ENCODE measurements at regions not wholly inside any gene's neighbourhood (a gene's known extent, or its start where the extent isn't known, plus 50 kb on each side); places are given as distances from the start of the nearest gene placed in this dataset.

DNA sequence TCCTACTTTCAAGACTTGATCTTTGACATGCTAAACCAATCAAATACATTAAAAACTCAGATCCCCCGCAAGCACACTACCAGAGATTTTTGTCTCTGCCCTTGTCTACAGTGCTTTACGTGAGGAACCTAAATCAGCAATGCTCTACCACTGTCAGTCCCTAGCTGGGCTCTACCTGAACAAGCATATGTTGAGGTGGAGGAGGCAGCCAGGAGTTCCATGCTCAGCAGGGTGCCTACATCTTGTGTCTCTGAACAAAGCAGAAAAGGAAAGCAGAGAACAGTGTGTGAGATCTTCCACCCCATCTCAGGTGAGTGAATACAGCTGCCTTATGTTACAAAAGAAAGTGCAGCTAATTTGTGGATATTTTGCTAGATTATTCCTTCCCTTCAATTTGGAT is 255.0 kb downstream of the NDUFS4 start:
- H3K4me3 ChIP-seq (ENCODE audit: low read depth, low read length, poor library complexity, severe bottlenecking): no peak overlapping the region
- H3K36me3 ChIP-seq (ENCODE audit: insufficient read depth, low read length, poor library complexity, severe bottlenecking): no peaks in the 10 kb centered on the region
- CTCF ChIA-PET: no interaction called here
- H3K9me3 ChIP-seq (ENCODE audit: low read depth, low read length, poor library complexity, severe bottlenecking): no peaks in the 10 kb centered on the region
- no peaks in the 10 kb centered on the region for H3K4me1 ChIP-seq (ENCODE audit: insufficient read depth, low read length, poor library complexity, severe bottlenecking)
- BruUV-seq (replicated peaks): no TSS peak
- DNase-seq (ENCODE audit: low spot score): no peak
- POLR2A ChIA-PET (ENCODE audit: low non-redundant PET): no interaction called here
- no peak overlapping the region for H3K27ac ChIP-seq (ENCODE audit: low read depth, low read length, poor library complexity, severe bottlenecking)
- intact Hi-C loops (cut with micrococcal nuclease; ENCODE audit: unreplicated experiment): no loop called here
- TF ChIP-seq EZH2 (IDR thresholded peaks at IDR 0.05; ENCODE audit: borderline replicate concordance, low read depth, low read length, poor library complexity, severe bottlenecking): no peak
- TF ChIP-seq, protein P1, sequence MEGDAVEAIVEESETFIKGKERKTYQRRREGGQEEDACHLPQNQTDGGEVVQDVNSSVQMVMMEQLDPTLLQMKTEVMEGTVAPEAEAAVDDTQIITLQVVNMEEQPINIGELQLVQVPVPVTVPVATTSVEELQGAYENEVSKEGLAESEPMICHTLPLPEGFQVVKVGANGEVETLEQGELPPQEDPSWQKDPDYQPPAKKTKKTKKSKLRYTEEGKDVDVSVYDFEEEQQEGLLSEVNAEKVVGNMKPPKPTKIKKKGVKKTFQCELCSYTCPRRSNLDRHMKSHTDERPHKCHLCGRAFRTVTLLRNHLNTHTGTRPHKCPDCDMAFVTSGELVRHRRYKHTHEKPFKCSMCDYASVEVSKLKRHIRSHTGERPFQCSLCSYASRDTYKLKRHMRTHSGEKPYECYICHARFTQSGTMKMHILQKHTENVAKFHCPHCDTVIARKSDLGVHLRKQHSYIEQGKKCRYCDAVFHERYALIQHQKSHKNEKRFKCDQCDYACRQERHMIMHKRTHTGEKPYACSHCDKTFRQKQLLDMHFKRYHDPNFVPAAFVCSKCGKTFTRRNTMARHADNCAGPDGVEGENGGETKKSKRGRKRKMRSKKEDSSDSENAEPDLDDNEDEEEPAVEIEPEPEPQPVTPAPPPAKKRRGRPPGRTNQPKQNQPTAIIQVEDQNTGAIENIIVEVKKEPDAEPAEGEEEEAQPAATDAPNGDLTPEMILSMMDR (conservative IDR thresholded peaks at IDR 0.05; ENCODE audit: low read depth, low read length): no peak
- no peaks in the 10 kb centered on the region for H3K27me3 ChIP-seq (replicated peaks; ENCODE audit: insufficient read depth, low read depth, low read length, poor library complexity)

GRCh38 chr5:53817183-53817582 is 256.7 kb downstream of the NDUFS4 start:
- Histone ChIP-seq H3K27ac (ENCODE audit: low read depth, low read length, poor library complexity, severe bottlenecking) (no peak overlapping the region), H3K4me3 (ENCODE audit: low read depth, low read length, poor library complexity, severe bottlenecking) (no peak overlapping the region), H3K9me3 (ENCODE audit: low read depth, low read length, poor library complexity, severe bottlenecking) (no peaks in the 10 kb centered on the region), H3K4me1 (ENCODE audit: insufficient read depth, low read length, poor library complexity, severe bottlenecking) (no peaks in the 10 kb centered on the region), H3K36me3 (ENCODE audit: insufficient read depth, low read length, poor library complexity, severe bottlenecking) (no peaks in the 10 kb centered on the region), H3K27me3 (replicated peaks; ENCODE audit: insufficient read depth, low read depth, low read length, poor library complexity) (no peaks in the 10 kb centered on the region)
- no peak for DNase-seq (ENCODE audit: low spot score)
- POLR2A ChIA-PET (ENCODE audit: low non-redundant PET): no interaction called here
- CTCF ChIA-PET: no interaction called here
- TF ChIP-seq, protein P1 (conservative IDR thresholded peaks at IDR 0.05; ENCODE audit: low read depth, low read length): no peak
- TF ChIP-seq EZH2 (IDR thresholded peaks at IDR 0.05; ENCODE audit: borderline replicate concordance, low read depth, low read length, poor library complexity, severe bottlenecking): no peak
- BruUV-seq (replicated peaks): no TSS peak
- intact Hi-C loops (cut with micrococcal nuclease; ENCODE audit: unreplicated experiment): no loop called here

DNA sequence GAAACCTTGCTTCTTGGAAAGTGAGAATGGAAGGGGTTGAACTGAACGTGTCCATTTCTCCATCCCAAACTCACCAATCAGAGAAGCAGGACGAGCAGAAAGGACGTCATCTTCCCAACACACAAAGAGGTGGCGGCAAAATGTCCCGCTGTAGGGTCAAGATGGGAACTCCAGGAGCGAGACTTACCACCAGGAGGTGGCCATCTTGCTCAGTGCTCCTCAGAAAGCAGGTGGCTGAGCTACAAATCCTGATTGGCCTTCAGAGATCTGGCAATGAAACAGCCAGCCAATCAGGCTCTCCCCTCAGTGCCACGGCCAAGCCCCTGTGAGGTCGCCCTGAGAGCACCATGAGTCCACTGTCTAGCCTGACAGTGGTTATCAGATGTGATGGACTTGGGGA is 259.0 kb downstream of the NDUFS4 start:
- TF ChIP-seq EZH2 (IDR thresholded peaks at IDR 0.05; ENCODE audit: borderline replicate concordance, low read depth, low read length, poor library complexity, severe bottlenecking): no peak
- TF ChIP-seq, protein P1 (conservative IDR thresholded peaks at IDR 0.05; ENCODE audit: low read depth, low read length): no peak
- POLR2A ChIA-PET (ENCODE audit: low non-redundant PET): no interaction called here
- no peak overlapping the region for H3K4me3 ChIP-seq (ENCODE audit: low read depth, low read length, poor library complexity, severe bottlenecking)
- CTCF ChIA-PET: no interaction called here
- DNase-seq (ENCODE audit: low spot score): no peak
- no peaks in the 10 kb centered on the region for H3K4me1 ChIP-seq (ENCODE audit: insufficient read depth, low read length, poor library complexity, severe bottlenecking)
- no peaks in the 10 kb centered on the region for H3K36me3 ChIP-seq (ENCODE audit: insufficient read depth, low read length, poor library complexity, severe bottlenecking)
- no peaks in the 10 kb centered on the region for H3K9me3 ChIP-seq (ENCODE audit: low read depth, low read length, poor library complexity, severe bottlenecking)
- no peaks in the 10 kb centered on the region for H3K27me3 ChIP-seq (replicated peaks; ENCODE audit: insufficient read depth, low read depth, low read length, poor library complexity)
- intact Hi-C loops (cut with micrococcal nuclease; ENCODE audit: unreplicated experiment): no loop called here
- no peak overlapping the region for H3K27ac ChIP-seq (ENCODE audit: low read depth, low read length, poor library complexity, severe bottlenecking)
- BruUV-seq (replicated peaks): no TSS peak
